RWPE2 (cell line): ENCODE measurements at regions not wholly inside any gene's neighbourhood (a gene's known extent, or its start where the extent isn't known, plus 50 kb on each side); places are given as distances from the start of the nearest gene placed in this dataset.

Experiments used
- ATAC-seq: fragments of 200-7000 bp; cut with Tn5 transposase; 3 replicates; pipeline ENCODE4 v1.9.1; 2021; ENCODE audit warnings: low read depth
- DNase-seq: peaks from one replicate; pipeline ENCODE4 v3.0.0-alpha.2; 2020; ENCODE audit warnings: low spot score
- H3K27ac ChIP-seq: fragments of 450-650 bp; 2 replicates; pipeline ENCODE4 v1.5.1; 2017; ENCODE audit warnings: mild to moderate bottlenecking; ENCODE audit not compliant: poor library complexity, severe bottlenecking
- H3K27me3 ChIP-seq: fragments of 250-450 bp; sonication (Bioruptor Pico); 2 replicates; pipeline ENCODE4 v1.5.1; 2021; ENCODE audit warnings: mild to moderate bottlenecking, moderate library complexity; ENCODE audit not compliant: insufficient read depth, poor library complexity, severe bottlenecking
- H3K36me3 ChIP-seq: fragments of 250-450 bp; sonication (Bioruptor Pico); 2 replicates; pipeline ENCODE4 v1.5.1; 2020; ENCODE audit warnings: low read depth, mild to moderate bottlenecking, moderate library complexity
- H3K4me1 ChIP-seq: fragments of 250-450 bp; sonication (Bioruptor Pico); 2 replicates; pipeline ENCODE4 v1.5.1; 2021; ENCODE audit warnings: mild to moderate bottlenecking, moderate library complexity; ENCODE audit not compliant: insufficient read depth, poor library complexity, severe bottlenecking
- H3K4me3 ChIP-seq: fragments of 250-450 bp; sonication (Bioruptor Pico); 2 replicates; pipeline ENCODE4 v1.5.1; 2021; ENCODE audit warnings: mild to moderate bottlenecking, moderate library complexity; ENCODE audit not compliant: severe bottlenecking
- H3K9me3 ChIP-seq: fragments of 250-450 bp; sonication (Bioruptor Pico); 2 replicates; pipeline ENCODE4 v1.5.1; 2021; ENCODE audit warnings: mild to moderate bottlenecking, moderate library complexity; ENCODE audit not compliant: severe bottlenecking
- TF ChIP-seq, protein P1 (sequence below): fragments of 450-650 bp; IDR thresholded peaks from one replicate; pipeline ENCODE4 v1.5.1; 2017; ENCODE audit warnings: mild to moderate bottlenecking, moderate library complexity; ENCODE audit not compliant: poor library complexity, severe bottlenecking

GRCh38 chr6:43856005-43856765 lies 86.2 kb downstream of the VEGFA start:
- H3K36me3 ChIP-seq: no peaks in the 10 kb centered on the region
- TF ChIP-seq, protein P1, sequence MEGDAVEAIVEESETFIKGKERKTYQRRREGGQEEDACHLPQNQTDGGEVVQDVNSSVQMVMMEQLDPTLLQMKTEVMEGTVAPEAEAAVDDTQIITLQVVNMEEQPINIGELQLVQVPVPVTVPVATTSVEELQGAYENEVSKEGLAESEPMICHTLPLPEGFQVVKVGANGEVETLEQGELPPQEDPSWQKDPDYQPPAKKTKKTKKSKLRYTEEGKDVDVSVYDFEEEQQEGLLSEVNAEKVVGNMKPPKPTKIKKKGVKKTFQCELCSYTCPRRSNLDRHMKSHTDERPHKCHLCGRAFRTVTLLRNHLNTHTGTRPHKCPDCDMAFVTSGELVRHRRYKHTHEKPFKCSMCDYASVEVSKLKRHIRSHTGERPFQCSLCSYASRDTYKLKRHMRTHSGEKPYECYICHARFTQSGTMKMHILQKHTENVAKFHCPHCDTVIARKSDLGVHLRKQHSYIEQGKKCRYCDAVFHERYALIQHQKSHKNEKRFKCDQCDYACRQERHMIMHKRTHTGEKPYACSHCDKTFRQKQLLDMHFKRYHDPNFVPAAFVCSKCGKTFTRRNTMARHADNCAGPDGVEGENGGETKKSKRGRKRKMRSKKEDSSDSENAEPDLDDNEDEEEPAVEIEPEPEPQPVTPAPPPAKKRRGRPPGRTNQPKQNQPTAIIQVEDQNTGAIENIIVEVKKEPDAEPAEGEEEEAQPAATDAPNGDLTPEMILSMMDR: peak; percentile 26
- no peak overlapping the region for H3K27ac ChIP-seq
- H3K9me3 ChIP-seq: no peaks in the 10 kb centered on the region
- DNase-seq (no peak), ATAC-seq (0 out of 3 replicates have a peak, but pooled peaks have one; percentile 27)
- no peaks in the 10 kb centered on the region for H3K4me1 ChIP-seq
- no peaks in the 10 kb centered on the region for H3K27me3 ChIP-seq
- no peak overlapping the region for H3K4me3 ChIP-seq

GRCh38 chr6:43855247-43855646 lies 85.2 kb downstream of the VEGFA start:
- H3K4me3 ChIP-seq: no peak overlapping the region
- H3K27me3 ChIP-seq: no peaks in the 10 kb centered on the region
- H3K36me3 ChIP-seq: no peaks in the 10 kb centered on the region
- DNase-seq (no peak), ATAC-seq (no peak)
- TF ChIP-seq, protein P1: no peak
- no peaks in the 10 kb centered on the region for H3K4me1 ChIP-seq
- H3K27ac ChIP-seq: no peak overlapping the region
- H3K9me3 ChIP-seq: no peaks in the 10 kb centered on the region

DNA sequence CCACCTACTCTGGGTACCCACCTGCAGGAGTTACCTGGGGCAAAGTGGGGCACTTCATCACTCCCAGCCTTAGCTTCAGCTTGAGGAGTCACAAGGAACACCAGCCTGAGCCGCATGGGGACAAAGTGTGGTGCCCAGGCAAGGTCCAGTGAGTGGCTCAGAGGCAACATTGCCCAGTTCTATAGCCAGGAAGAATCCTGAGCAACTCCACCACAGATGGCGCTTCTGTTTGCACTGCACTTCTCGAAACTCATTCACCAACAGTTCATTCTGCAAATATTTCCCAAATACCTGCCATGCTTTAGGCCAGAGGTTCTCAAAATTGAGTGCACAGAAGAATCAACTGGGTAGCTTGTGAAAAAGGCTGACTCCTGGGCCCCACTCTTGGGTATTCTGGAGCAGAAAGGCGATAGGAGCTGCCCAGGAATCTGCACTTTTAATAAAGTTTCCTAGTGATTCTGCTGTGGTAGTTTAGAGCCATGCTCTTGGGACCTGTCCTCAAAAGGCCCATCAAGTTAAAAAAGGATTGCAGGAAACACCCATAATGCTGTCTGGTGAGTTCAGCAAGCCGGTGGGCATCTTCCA lies 83.1 kb downstream of the VEGFA start:
- no peak overlapping the region for H3K27ac ChIP-seq
- H3K4me3 ChIP-seq: no peak overlapping the region
- H3K36me3 ChIP-seq: no peaks in the 10 kb centered on the region
- ATAC-seq (no peak), DNase-seq (no peak)
- H3K27me3 ChIP-seq: no peaks in the 10 kb centered on the region
- TF ChIP-seq, protein P1: no peak
- no peaks in the 10 kb centered on the region for H3K4me1 ChIP-seq
- no peaks in the 10 kb centered on the region for H3K9me3 ChIP-seq

- no peaks in the 10 kb centered on the region for H3K36me3 ChIP-seq
- DNase-seq (no peak), ATAC-seq (no peak)
- H3K4me3 ChIP-seq: no peak overlapping the region
- no peaks in the 10 kb centered on the region for H3K27me3 ChIP-seq
- no peak overlapping the region for H3K27ac ChIP-seq
- no peaks in the 10 kb centered on the region for H3K9me3 ChIP-seq
- H3K4me1 ChIP-seq: no peaks in the 10 kb centered on the region
- TF ChIP-seq, protein P1: no peak
Measured at GRCh38 chr6:43852350-43852864, 82.4 kb downstream of the VEGFA start.
